K562 (cell line): ENCODE measurements at regions not wholly inside any gene's neighbourhood (a gene's known extent, or its start where the extent isn't known, plus 50 kb on each side); places are given as distances from the start of the nearest gene placed in this dataset.

ENCODE experiments used
- ATAC-seq: fragments of 200-7000 bp; cut with Tn5 transposase; 3 replicates; pipeline ENCODE4 v1.9.1; 2020; ENCODE audit warnings: moderate library complexity
- BruUV-seq: library from RNA; stranded (reverse); fragments of 400-500 nt; replicated peaks from 2 replicates; lab custom pipeline; 2021; lab: Mats Ljungman, UMichigan
- CTCF ChIA-PET: fragments of 300-600 bp; formaldehyde crosslinking; extraction: SDS; loops from one replicate; lab custom pipeline; 2021; ENCODE audit warnings: low intra/inter-chr PET ratio; lab: Yijun Ruan, JAX
- POLR2A ChIA-PET: fragments of 300-600, 350-650 bp; sonication (Branson Sonifier 250); formaldehyde crosslinking; extraction: SDS; loops from one replicate; lab custom pipeline; 2021; ENCODE audit warnings: antibody characterized with exemption, inconsistent platforms; lab: Yijun Ruan, JAX
- DNase-seq, 4 experiments: peaks; one replicate each; pipeline versions ENCODE4 v3.0.0 to v3.0.0-alpha.2; 2011 to 2018; ENCODE audit warnings: low spot score in 3 of 4, mixed read lengths in 3 of 4; ENCODE audit errors: extremely low read depth in 1 of 4
- FAIRE-seq: peaks from 2 replicates; lab custom pipeline; 2011; peaks lifted over from hg19 to GRCh38; lab: Jason Lieb, UNC
- H2AFZ ChIP-seq: 2 replicates; pipeline ENCODE4 v1.6.0; 2011; ENCODE audit warnings: low read depth, low read length, control low read depth, inconsistent platforms
- H3K27ac ChIP-seq: fragments of 200-600 bp; 3 replicates; pipeline ENCODE4 v1.8.0; 2011; ENCODE audit warnings: low read depth, mild to moderate bottlenecking, control low read depth, inconsistent platforms, low read length, moderate library complexity, mixed read lengths; ENCODE audit errors: extremely low read depth
- H3K27me3 ChIP-seq, 2 experiments: fragments of 300-600 bp in 1 of 2; 2 replicates in 1 of 2; 3 replicates in 1 of 2; pipeline versions ENCODE4 v1.6.0 to v1.8.0; 2011; ENCODE audit warnings: inconsistent platforms in 2 of 2, low read length in 2 of 2, mild to moderate bottlenecking in 1 of 2, mixed read lengths in 1 of 2, moderate library complexity in 1 of 2; ENCODE audit not compliant: control insufficient read depth in 2 of 2, insufficient read depth in 2 of 2
- H3K36me3 ChIP-seq: fragments of 300-600 bp; 3 replicates; pipeline ENCODE4 v1.8.0; 2011; ENCODE audit warnings: mild to moderate bottlenecking, low read length, inconsistent platforms; ENCODE audit not compliant: control insufficient read depth, insufficient read depth
- H3K4me1 ChIP-seq, 2 experiments: fragments of 200-600 bp in 1 of 2; replicated peaks in 1 of 2; 2 replicates in 1 of 2; 3 replicates in 1 of 2; pipeline versions ENCODE4 v1.5.1 to v1.8.0; 2011; ENCODE audit warnings: inconsistent platforms in 2 of 2, low read length in 2 of 2, mild to moderate bottlenecking in 1 of 2, mixed read lengths in 1 of 2, moderate library complexity in 1 of 2; ENCODE audit not compliant: control insufficient read depth in 2 of 2, insufficient read depth in 2 of 2
- H3K4me2 ChIP-seq: 2 replicates; pipeline ENCODE4 v1.6.1; 2011; ENCODE audit warnings: low read length, control low read depth, inconsistent platforms, mixed read lengths; ENCODE audit not compliant: insufficient read depth
- H3K4me3 ChIP-seq: fragments of 200-600 bp; sonication (generic), shearing (Covaris generic); 2 replicates; pipeline ENCODE4 v1.5.1; 2016; ENCODE audit warnings: control low read depth, inconsistent platforms
- H3K79me2 ChIP-seq: fragments of 200-600 bp; 3 replicates; pipeline ENCODE4 v1.8.0; 2011; ENCODE audit warnings: low read length, inconsistent platforms; ENCODE audit not compliant: control insufficient read depth, insufficient read depth
- H3K9ac ChIP-seq, 2 experiments: 2 replicates each; pipeline versions ENCODE4 v1.6.0 to v1.6.1; 2011; ENCODE audit warnings: low read depth in 2 of 2, low read length in 2 of 2, control low read depth in 1 of 2, inconsistent platforms in 1 of 2, mild to moderate bottlenecking in 1 of 2, mixed read lengths in 1 of 2; ENCODE audit not compliant: insufficient read depth in 1 of 2
- H3K9me1 ChIP-seq: one replicate; pipeline ENCODE4 v1.6.0; 2011; ENCODE audit warnings: inconsistent platforms, mild to moderate bottlenecking, low read length, moderate library complexity; ENCODE audit not compliant: control insufficient read depth, insufficient read depth
- H3K9me3 ChIP-seq: replicated peaks from 2 replicates; pipeline ENCODE4 v1.5.1; 2011; ENCODE audit warnings: low read depth, low read length, inconsistent platforms; ENCODE audit not compliant: control insufficient read depth, insufficient read depth
- H4K20me1 ChIP-seq: replicated peaks from 2 replicates; pipeline ENCODE4 v1.6.1; 2011; ENCODE audit warnings: low read length, inconsistent platforms, mixed read lengths; ENCODE audit not compliant: control insufficient read depth, insufficient read depth
- DACH1 ChIP-seq: fragments of 450-650 bp; IDR thresholded peaks from 2 replicates; pipeline ENCODE4 v1.6.1; 2018; ENCODE audit not compliant: partially characterized antibody
- ZNF316 ChIP-seq: fragments of 450-650 bp; IDR thresholded peaks from 2 replicates; pipeline ENCODE4 v1.6.1; 2016
- WGBS: fragments of 100-300 bp; shearing (Covaris generic); methylation state at CpG from one replicate; pipeline ENCODE4 v1.1.6; 2016; ENCODE audit warnings: low coverage, mixed read lengths; ENCODE audit not compliant: insufficient coverage; ENCODE audit errors: missing lambda C conversion rate; 5-methylcytosine and 5-hydroxymethylcytosine counted together
- in situ Hi-C: fragments of 300-500 bp; cut with MboI; formaldehyde crosslinking; loops from 4 replicates; pipeline ENCODE4 v1.15.0; 2018; ENCODE audit warnings: inconsistent platforms, mixed read lengths
- intact Hi-C: fragments of 100-400 bp; cut with micrococcal nuclease; formaldehyde crosslinking; loops from 2 replicates; pipeline ENCODE4 v1.14.2; 2022
- TF ChIP-seq, protein P1 (sequence below): sonication (generic); formaldehyde crosslinking; IDR thresholded peaks from 2 replicates; pipeline ENCODE4 v1.4.0; 2020; ENCODE audit warnings: mild to moderate bottlenecking, missing genetic modification reagents

- FAIRE-seq (no peak), DNase-seq (no peak), ATAC-seq (no peak)
- Histone ChIP-seq H2AFZ (no peak overlapping the region), H3K79me2 (no peaks in the 10 kb centered on the region), H3K27me3 (no peaks in the 10 kb centered on the region), H3K9me3 (no peaks in the 10 kb centered on the region; the same call in 1 of the 2 replicates), H3K27ac (no peak overlapping the region), H3K36me3 (no peaks in the 10 kb centered on the region), H3K9me1 (no peaks in the 10 kb centered on the region), H4K20me1 (no peaks in the 10 kb centered on the region), H3K9ac (no peak overlapping the region)
- in situ Hi-C loops, result no loop called here
- no TSS peak for BruUV-seq
- CTCF ChIA-PET, result no interaction called here
- no peak for TF ChIP-seq DACH1
- TF ChIP-seq ZNF316, result peak; percentile 25; the same call in 1 of the 2 replicates
- TF ChIP-seq, all 486 proteins: peak for 1
- Histone ChIP-seq H3K4me2 (no peak overlapping the region), H3K4me1 (no peaks in the 10 kb centered on the region), H3K4me3 (no peak overlapping the region)
- POLR2A ChIA-PET, result no interaction called here
- intact Hi-C loops, result no loop called here
- 0% methylated on average over 1 of the region's 1 CpG for WGBS
Measured at GRCh38 chr17:54466875-54467274, 433.8 kb upstream of the TOM1L1 start.

DNA sequence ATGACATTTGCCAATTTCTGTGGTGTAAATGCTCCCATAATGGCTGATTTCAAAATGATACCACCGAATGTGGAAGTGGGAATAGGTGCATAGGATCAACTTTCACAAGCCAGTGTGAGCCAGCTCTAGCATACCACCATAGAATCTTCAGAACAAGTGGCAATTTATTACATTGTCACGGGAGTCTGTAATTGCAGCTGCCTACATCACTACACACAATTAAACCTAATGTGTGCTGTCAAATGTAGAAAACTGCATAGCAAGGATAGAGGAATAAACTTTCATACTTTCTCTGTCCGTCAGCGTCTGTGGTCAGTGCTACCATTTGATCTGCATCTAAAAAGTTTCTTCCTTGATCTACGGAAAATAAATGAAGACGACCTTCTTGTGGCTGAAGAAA lies 417.8 kb upstream of the TOM1L1 start:
- ATAC-seq, result no peak
- no peak for DNase-seq
- no peak overlapping the region for H3K4me3 ChIP-seq
- no peaks in the 10 kb centered on the region for H3K9me1 ChIP-seq
- no peaks in the 10 kb centered on the region for H3K27me3 ChIP-seq
- no peaks in the 10 kb centered on the region for H3K36me3 ChIP-seq
- in situ Hi-C loops (no loop called here), intact Hi-C loops (no loop called here)
- H2AFZ ChIP-seq, result no peak overlapping the region
- no TSS peak for BruUV-seq
- no peaks in the 10 kb centered on the region for H4K20me1 ChIP-seq
- WGBS, result 0% methylated on average over 6 of the region's 6 CpGs
- no peaks in the 10 kb centered on the region for H3K9me3 ChIP-seq
- no peaks in the 10 kb centered on the region for H3K4me1 ChIP-seq
- ChIA-PET POLR2A (no interaction called here), CTCF (no interaction called here)
- no peak overlapping the region for H3K27ac ChIP-seq
- H3K4me2 ChIP-seq, result no peak overlapping the region
- no peak for FAIRE-seq
- TF ChIP-seq, protein P1, sequence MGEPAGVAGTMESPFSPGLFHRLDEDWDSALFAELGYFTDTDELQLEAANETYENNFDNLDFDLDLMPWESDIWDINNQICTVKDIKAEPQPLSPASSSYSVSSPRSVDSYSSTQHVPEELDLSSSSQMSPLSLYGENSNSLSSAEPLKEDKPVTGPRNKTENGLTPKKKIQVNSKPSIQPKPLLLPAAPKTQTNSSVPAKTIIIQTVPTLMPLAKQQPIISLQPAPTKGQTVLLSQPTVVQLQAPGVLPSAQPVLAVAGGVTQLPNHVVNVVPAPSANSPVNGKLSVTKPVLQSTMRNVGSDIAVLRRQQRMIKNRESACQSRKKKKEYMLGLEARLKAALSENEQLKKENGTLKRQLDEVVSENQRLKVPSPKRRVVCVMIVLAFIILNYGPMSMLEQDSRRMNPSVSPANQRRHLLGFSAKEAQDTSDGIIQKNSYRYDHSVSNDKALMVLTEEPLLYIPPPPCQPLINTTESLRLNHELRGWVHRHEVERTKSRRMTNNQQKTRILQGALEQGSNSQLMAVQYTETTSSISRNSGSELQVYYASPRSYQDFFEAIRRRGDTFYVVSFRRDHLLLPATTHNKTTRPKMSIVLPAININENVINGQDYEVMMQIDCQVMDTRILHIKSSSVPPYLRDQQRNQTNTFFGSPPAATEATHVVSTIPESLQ, result no peak
- no peaks in the 10 kb centered on the region for H3K79me2 ChIP-seq
- no peak overlapping the region for H3K9ac ChIP-seq
